ENCODE measurements at regions not wholly inside any gene's neighbourhood (a gene's known extent, or its start where the extent isn't known, plus 50 kb on each side); places are given as distances from the start of the nearest gene placed in this dataset.
"Not testable (repeated sequence)": the region's sequence is repeated elsewhere in the genome, so short reads cannot be mapped to it uniquely, and the experiment has no call there.

GRCh38 chr12:126960221-126960620 lies 1306.7 kb upstream of the TMEM132C start:
- DNase-seq (ENCODE audit: low read depth in 2 of 2) = no peak

- no peak for DNase-seq (ENCODE audit: low read depth in 2 of 2)
Observed at GRCh38 chr12:126960709-126961108, 1306.3 kb upstream of the TMEM132C start.

GRCh38 chr12:126963825-126964224 lies 1303.1 kb upstream of the TMEM132C start:
- no peak for DNase-seq (ENCODE audit: low read depth in 2 of 2)

GRCh38 chr12:126966498-126966897 lies 1300.5 kb upstream of the TMEM132C start:
- no peak for DNase-seq (ENCODE audit: low read depth in 2 of 2)

- no peak for DNase-seq (ENCODE audit: low read depth in 2 of 2)
Observed at GRCh38 chr12:126967152-126967551, 1299.8 kb upstream of the TMEM132C start.

- DNase-seq (ENCODE audit: low read depth in 2 of 2) = no peak
Observed at GRCh38 chr12:126974779-126975178, 1292.2 kb upstream of the TMEM132C start.

GRCh38 chr12:126976579-126976978 lies 1290.4 kb upstream of the TMEM132C start:
- DNase-seq (ENCODE audit: low read depth in 2 of 2) = no peak

GRCh38 chr12:126979564-126979963 lies 1287.4 kb upstream of the TMEM132C start:
- DNase-seq (ENCODE audit: low read depth in 2 of 2) = not testable (repeated sequence)

GRCh38 chr12:126982707-126983106 lies 1284.3 kb upstream of the TMEM132C start:
- no peak for DNase-seq (ENCODE audit: low read depth in 2 of 2)

GRCh38 chr12:126983735-126984134 lies 1283.2 kb upstream of the TMEM132C start:
- DNase-seq (ENCODE audit: low read depth in 2 of 2) = not testable (repeated sequence)

GRCh38 chr12:126985663-126986062 lies 1281.3 kb upstream of the TMEM132C start:
- DNase-seq (ENCODE audit: low read depth in 2 of 2) = not testable (repeated sequence)

- DNase-seq (ENCODE audit: low read depth in 2 of 2) = no peak
Observed at GRCh38 chr12:126989532-126989931, 1277.4 kb upstream of the TMEM132C start.

- DNase-seq (ENCODE audit: low read depth in 2 of 2) = no peak
Observed at GRCh38 chr12:126993898-126994297, 1273.1 kb upstream of the TMEM132C start.

- DNase-seq (ENCODE audit: low read depth in 2 of 2) = no peak
Observed at GRCh38 chr12:126994599-126994998, 1272.4 kb upstream of the TMEM132C start.

GRCh38 chr12:126998031-126998430 lies 1268.9 kb upstream of the TMEM132C start:
- DNase-seq (ENCODE audit: low read depth in 2 of 2) = no peak

GRCh38 chr12:126998747-126999285 lies 1268.2 kb upstream of the TMEM132C start:
- DNase-seq (ENCODE audit: low read depth in 2 of 2) = no peak

- DNase-seq (ENCODE audit: low read depth in 2 of 2) = no peak
Observed at GRCh38 chr12:126999352-126999751, 1267.6 kb upstream of the TMEM132C start.

GRCh38 chr12:127005406-127005805 lies 1261.6 kb upstream of the TMEM132C start:
- DNase-seq (ENCODE audit: low read depth in 2 of 2) = no peak

GRCh38 chr12:127006972-127007371 lies 1260.0 kb upstream of the TMEM132C start:
- no peak for DNase-seq (ENCODE audit: low read depth in 2 of 2)

- DNase-seq (ENCODE audit: low read depth in 2 of 2) = no peak
Observed at GRCh38 chr12:127008755-127009403, 1258.1 kb upstream of the TMEM132C start.

- DNase-seq (ENCODE audit: low read depth in 2 of 2) = no peak
Observed at GRCh38 chr12:127012109-127012508, 1254.9 kb upstream of the TMEM132C start.

- DNase-seq (ENCODE audit: low read depth in 2 of 2) = no peak
Observed at GRCh38 chr12:127013197-127013596, 1253.8 kb upstream of the TMEM132C start.

- DNase-seq (ENCODE audit: low read depth in 2 of 2) = no peak
Observed at GRCh38 chr12:127014079-127014478, 1252.9 kb upstream of the TMEM132C start.

- DNase-seq (ENCODE audit: low read depth in 2 of 2) = no peak
Observed at GRCh38 chr12:127024791-127025190, 1242.2 kb upstream of the TMEM132C start.
